ENCODE measurements at regions not wholly inside any gene's neighbourhood (a gene's known extent, or its start where the extent isn't known, plus 50 kb on each side); places are given as distances from the start of the nearest gene placed in this dataset.

- no peak overlapping the region for H3K27ac ChIP-seq (ENCODE audit: low read depth in 1 of 2, low read length in 2 of 2)
- DNase-seq (ENCODE audit: low spot score) = no peak
- H3K27me3 ChIP-seq (ENCODE audit: control insufficient read depth in 4 of 4, insufficient read depth in 4 of 4, low read length in 3 of 4) = no peaks in the 10 kb centered on the region
- H3K4me3 ChIP-seq (ENCODE audit: low read depth in 1 of 3, low read length in 3 of 3) = no peak overlapping the region
- TF ChIP-seq FOXA1 (IDR thresholded peaks at IDR 0.05) = no peak
- TF ChIP-seq EGR1 (IDR thresholded peaks at IDR 0.05; ENCODE audit: low read depth in 2 of 2) = peak in 1 of 2 donors; percentile 15
- no peak for TF ChIP-seq HNF4G (IDR thresholded peaks at IDR 0.05)
- no peak for TF ChIP-seq TAF1 (conservative IDR thresholded peaks at IDR 0.05)
- H3K4me1 ChIP-seq (ENCODE audit: control insufficient read depth in 4 of 4, insufficient read depth in 4 of 4, low read length in 3 of 4) = peaks cover 0 to 15% (median 5%) of the 10 kb centered on the region in 4 donors
- H3K36me3 ChIP-seq (ENCODE audit: control insufficient read depth in 4 of 4, insufficient read depth in 3 of 4, low read depth in 1 of 4, low read length in 3 of 4) = no peaks in the 10 kb centered on the region
- H3K9ac ChIP-seq (ENCODE audit: low read depth in 1 of 2, low read length in 2 of 2) = no peak overlapping the region
- no peaks in the 10 kb centered on the region for H3K9me3 ChIP-seq (ENCODE audit: control insufficient read depth in 4 of 4, low read length in 3 of 4)
Measured at GRCh38 chr2:150859877-150860276, 372.4 kb upstream of the RND3 start.

- Histone ChIP-seq H3K4me3 (ENCODE audit: low read depth in 1 of 3, low read length in 3 of 3) (no peak overlapping the region), H3K9me3 (ENCODE audit: control insufficient read depth in 4 of 4, low read length in 3 of 4) (no peaks in the 10 kb centered on the region), H3K4me1 (ENCODE audit: control insufficient read depth in 4 of 4, insufficient read depth in 4 of 4, low read length in 3 of 4) (peaks cover 0 to 15% (median 5%) of the 10 kb centered on the region in 4 donors), H3K9ac (ENCODE audit: low read depth in 1 of 2, low read length in 2 of 2) (no peak overlapping the region), H3K27me3 (ENCODE audit: control insufficient read depth in 4 of 4, insufficient read depth in 4 of 4, low read length in 3 of 4) (no peaks in the 10 kb centered on the region), H3K36me3 (ENCODE audit: control insufficient read depth in 4 of 4, insufficient read depth in 3 of 4, low read depth in 1 of 4, low read length in 3 of 4) (no peaks in the 10 kb centered on the region), H3K27ac (ENCODE audit: low read depth in 1 of 2, low read length in 2 of 2) (no peak overlapping the region)
- 94% methylated on average over 1 of the region's 1 CpG for WGBS
- no peak for DNase-seq (ENCODE audit: low spot score)
- TF ChIP-seq EGR1 (IDR thresholded peaks at IDR 0.05; ENCODE audit: low read depth in 2 of 2) (no peak), TAF1 (conservative IDR thresholded peaks at IDR 0.05) (no peak), ATF3 (IDR thresholded peaks at IDR 0.05) (no peak), HNF4A (conservative IDR thresholded peaks at IDR 0.05) (no peak), GABPA (IDR thresholded peaks at IDR 0.05 in 1 of 2, conservative IDR thresholded peaks at IDR 0.05 in 1 of 2) (no peak), JUND (IDR thresholded peaks at IDR 0.05) (no peak), RXRA (IDR thresholded peaks at IDR 0.05) (no peak), FOXA2 (IDR thresholded peaks at IDR 0.05) (no peak), HNF4G (IDR thresholded peaks at IDR 0.05) (no peak), REST (IDR thresholded peaks at IDR 0.05) (no peak), SP1 (IDR thresholded peaks at IDR 0.05) (no peak), RAD21 (IDR thresholded peaks at IDR 0.05) (no peak), YY1 (IDR thresholded peaks at IDR 0.05) (no peak), NR2F2 (IDR thresholded peaks at IDR 0.05) (no peak), MAX (IDR thresholded peaks at IDR 0.05) (no peak), FOXA1 (IDR thresholded peaks at IDR 0.05) (no peak), CTCF (IDR thresholded peaks at IDR 0.05; ENCODE audit: low read depth, low read length, missing input control) (no peak), ZBTB33 (IDR thresholded peaks at IDR 0.05) (no peak)
Measured at GRCh38 chr2:150859162-150859561, 371.7 kb upstream of the RND3 start.

All from liver (tissue), 8 donors.